ENCODE measurements at regions not wholly inside any gene's neighbourhood (a gene's known extent, or its start where the extent isn't known, plus 50 kb on each side); places are given as distances from the start of the nearest gene placed in this dataset.

GRCh38 chr4:30600246-30601017 is 119.7 kb upstream of the PCDH7 start:
- no peaks in the 10 kb centered on the region for H3K4me1 ChIP-seq
- DNase-seq = no peak
- no peaks in the 10 kb centered on the region for H3K27me3 ChIP-seq
- H3K36me3 ChIP-seq = no peaks in the 10 kb centered on the region
- H3K27ac ChIP-seq = no peak overlapping the region
- no peak for TF ChIP-seq CTCF (IDR thresholded peaks at IDR 0.05)
- H3K9me3 ChIP-seq = peaks cover 0 to 2% of the 10 kb centered on the region in 2 donors
- H3K4me3 ChIP-seq = no peak overlapping the region
- intact Hi-C loops (cut with DNase I) = no loop called here
- no peak for ATAC-seq

GRCh38 chr4:30601070-30601865 is 118.9 kb upstream of the PCDH7 start:
- intact Hi-C loops (cut with DNase I) = no loop called here
- no peak for DNase-seq
- Histone ChIP-seq H3K4me3 (no peak overlapping the region), H3K4me1 (no peaks in the 10 kb centered on the region), H3K27ac (no peak overlapping the region), H3K36me3 (no peaks in the 10 kb centered on the region), H3K27me3 (no peaks in the 10 kb centered on the region), H3K9me3 (peaks cover 0 to 2% of the 10 kb centered on the region in 2 donors)
- TF ChIP-seq CTCF (IDR thresholded peaks at IDR 0.05) = no peak
- ATAC-seq = no peak

GRCh38 chr4:30605616-30606190 is 114.5 kb upstream of the PCDH7 start:
- DNase-seq = no peak
- H3K27ac ChIP-seq = no peak overlapping the region
- no peaks in the 10 kb centered on the region for H3K36me3 ChIP-seq
- no peak for ATAC-seq
- H3K9me3 ChIP-seq = peaks cover 0 to 2% of the 10 kb centered on the region in 2 donors
- H3K4me1 ChIP-seq = no peaks in the 10 kb centered on the region
- intact Hi-C loops (cut with DNase I) = no loop called here
- no peaks in the 10 kb centered on the region for H3K27me3 ChIP-seq
- H3K4me3 ChIP-seq = no peak overlapping the region
- no peak for TF ChIP-seq CTCF (IDR thresholded peaks at IDR 0.05)

GRCh38 chr4:30610361-30610760 is 109.8 kb upstream of the PCDH7 start:
- Histone ChIP-seq H3K9me3 (no peaks in the 10 kb centered on the region), H3K36me3 (no peaks in the 10 kb centered on the region), H3K4me3 (no peak overlapping the region), H3K4me1 (no peaks in the 10 kb centered on the region), H3K27me3 (no peaks in the 10 kb centered on the region), H3K27ac (no peak overlapping the region)
- TF ChIP-seq CTCF (IDR thresholded peaks at IDR 0.05) = no peak
- no peak for ATAC-seq
- DNase-seq = peak in 1 of 4 donors; percentile 16
- intact Hi-C loops (cut with DNase I) = no loop called here

- Histone ChIP-seq H3K27me3 (no peaks in the 10 kb centered on the region), H3K27ac (no peak overlapping the region), H3K4me3 (no peak overlapping the region), H3K36me3 (no peaks in the 10 kb centered on the region), H3K4me1 (no peaks in the 10 kb centered on the region), H3K9me3 (no peaks in the 10 kb centered on the region)
- TF ChIP-seq CTCF (IDR thresholded peaks at IDR 0.05) = no peak
- intact Hi-C loops (cut with DNase I) = no loop called here
- ATAC-seq (no peak), DNase-seq (no peak)
Observed at GRCh38 chr4:30614771-30615170, 105.4 kb upstream of the PCDH7 start.
